ENCODE measurements at regions not wholly inside any gene's neighbourhood (a gene's known extent, or its start where the extent isn't known, plus 50 kb on each side); places are given as distances from the start of the nearest gene placed in this dataset.

- 43 to 67% (median 54%) methylated on average over 4 of the region's 4 CpGs for WGBS, 4 donors
- TF ChIP-seq, protein P1, sequence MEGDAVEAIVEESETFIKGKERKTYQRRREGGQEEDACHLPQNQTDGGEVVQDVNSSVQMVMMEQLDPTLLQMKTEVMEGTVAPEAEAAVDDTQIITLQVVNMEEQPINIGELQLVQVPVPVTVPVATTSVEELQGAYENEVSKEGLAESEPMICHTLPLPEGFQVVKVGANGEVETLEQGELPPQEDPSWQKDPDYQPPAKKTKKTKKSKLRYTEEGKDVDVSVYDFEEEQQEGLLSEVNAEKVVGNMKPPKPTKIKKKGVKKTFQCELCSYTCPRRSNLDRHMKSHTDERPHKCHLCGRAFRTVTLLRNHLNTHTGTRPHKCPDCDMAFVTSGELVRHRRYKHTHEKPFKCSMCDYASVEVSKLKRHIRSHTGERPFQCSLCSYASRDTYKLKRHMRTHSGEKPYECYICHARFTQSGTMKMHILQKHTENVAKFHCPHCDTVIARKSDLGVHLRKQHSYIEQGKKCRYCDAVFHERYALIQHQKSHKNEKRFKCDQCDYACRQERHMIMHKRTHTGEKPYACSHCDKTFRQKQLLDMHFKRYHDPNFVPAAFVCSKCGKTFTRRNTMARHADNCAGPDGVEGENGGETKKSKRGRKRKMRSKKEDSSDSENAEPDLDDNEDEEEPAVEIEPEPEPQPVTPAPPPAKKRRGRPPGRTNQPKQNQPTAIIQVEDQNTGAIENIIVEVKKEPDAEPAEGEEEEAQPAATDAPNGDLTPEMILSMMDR (IDR thresholded peaks at IDR 0.05): no peak
- TF ChIP-seq POLR2A (IDR thresholded peaks at IDR 0.05): no peak
- intact Hi-C loops (cut with DNase I): no loop called here
These were observed 124.0 kb upstream of the B3GAT2 start for GRCh38 chr6:71080826-71081225.

DNA sequence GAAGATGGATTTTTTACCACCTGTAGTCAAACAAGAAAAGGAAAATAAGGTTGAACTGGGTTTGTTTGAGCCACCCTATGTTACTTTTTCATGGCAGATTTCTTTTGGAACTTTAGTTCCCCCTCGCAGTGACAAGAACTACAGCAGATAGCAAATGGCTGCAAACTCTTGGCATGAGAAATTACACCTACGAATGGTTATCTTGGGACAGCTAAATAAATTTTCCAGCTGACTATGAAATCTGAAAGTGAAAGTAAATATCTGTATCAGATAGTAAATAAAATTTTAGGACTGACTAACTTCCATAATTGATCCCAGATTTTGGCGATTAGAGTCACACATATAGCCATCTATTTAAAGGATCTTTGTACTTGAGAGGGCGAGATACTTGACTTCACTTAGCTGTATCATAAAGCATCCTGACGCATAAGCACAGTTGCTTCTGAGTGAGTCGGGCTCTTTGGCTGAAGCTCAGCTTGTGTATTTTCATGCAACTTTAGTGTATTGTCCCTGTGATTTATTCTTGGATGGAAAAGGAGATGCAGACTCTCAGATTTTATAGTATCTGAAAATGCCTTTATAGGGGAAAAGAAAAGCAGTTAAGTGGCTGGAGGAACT, 125.3 kb upstream of the B3GAT2 start:
- Histone ChIP-seq H3K4me3 (peak overlapping the region in 1 of 4 donors; percentile 37), H3K9me3 (replicated peaks in 1 of 3) (no peaks in the 10 kb centered on the region), H3K4me1 (replicated peaks in 1 of 2) (peaks cover 0 to 12% of the 10 kb centered on the region in 2 donors), H3K36me3 (replicated peaks in 1 of 2) (no peaks in the 10 kb centered on the region), H3K27me3 (no peaks in the 10 kb centered on the region), H3K27ac (no peak overlapping the region)
- no peak for DNase-seq
- 40 to 47% (median 41%) methylated on average over 6 of the region's 6 CpGs for WGBS, 4 donors
- intact Hi-C loops (cut with DNase I): no loop called here
- TF ChIP-seq, protein P1 (IDR thresholded peaks at IDR 0.05): no peak
- TF ChIP-seq POLR2A (IDR thresholded peaks at IDR 0.05): no peak

More at GRCh38 chr6:71080826-71081225, 124.0 kb upstream of the B3GAT2 start:
- Histone ChIP-seq H3K27ac (no peak overlapping the region), H3K27me3 (no peaks in the 10 kb centered on the region), H3K4me1 (replicated peaks in 1 of 2) (peaks cover 0 to 12% of the 10 kb centered on the region in 2 donors), H3K36me3 (replicated peaks in 1 of 2) (no peaks in the 10 kb centered on the region), H3K9me3 (replicated peaks in 1 of 3) (no peaks in the 10 kb centered on the region), H3K4me3 (no peak overlapping the region)
- no peak for DNase-seq

- Histone ChIP-seq H3K4me3 (no peak overlapping the region), H3K4me1 (replicated peaks in 1 of 2) (peaks cover 0 to 12% of the 10 kb centered on the region in 2 donors), H3K27me3 (no peaks in the 10 kb centered on the region), H3K27ac (no peak overlapping the region), H3K36me3 (replicated peaks in 1 of 2) (no peaks in the 10 kb centered on the region), H3K9me3 (replicated peaks in 1 of 3) (no peaks in the 10 kb centered on the region)
- 69 to 70% (median 70%) methylated on average over 6 of the region's 6 CpGs for WGBS, 4 donors
- intact Hi-C loops (cut with DNase I): no loop called here
- TF ChIP-seq POLR2A (IDR thresholded peaks at IDR 0.05): no peak
- TF ChIP-seq, protein P1 (IDR thresholded peaks at IDR 0.05): no peak
- no peak for DNase-seq
These were observed 126.5 kb upstream of the B3GAT2 start for GRCh38 chr6:71083308-71083820.

GRCh38 chr6:71088166-71088565, 131.3 kb upstream of the B3GAT2 start:
- Histone ChIP-seq H3K36me3 (replicated peaks in 1 of 2) (no peaks in the 10 kb centered on the region), H3K9me3 (replicated peaks in 1 of 3) (no peaks in the 10 kb centered on the region), H3K4me1 (replicated peaks in 1 of 2) (no peaks in the 10 kb centered on the region), H3K4me3 (no peak overlapping the region), H3K27ac (no peak overlapping the region), H3K27me3 (no peaks in the 10 kb centered on the region)
- intact Hi-C loops (cut with DNase I): no loop called here
- WGBS, 4 donors: 65 to 74% (median 69%) methylated on average over 3 of the region's 3 CpGs
- TF ChIP-seq POLR2A (IDR thresholded peaks at IDR 0.05): no peak
- TF ChIP-seq, protein P1 (IDR thresholded peaks at IDR 0.05): no peak
- DNase-seq: no peak

All from adrenal gland (tissue), 9 donors.